Islet precursor cell (in vitro differentiated cells): ENCODE measurements at regions not wholly inside any gene's neighbourhood (a gene's known extent, or its start where the extent isn't known, plus 50 kb on each side); places are given as distances from the start of the nearest gene placed in this dataset.

ENCODE experiments used
- DNase-seq: peaks from one replicate; pipeline ENCODE4 v3.0.0-alpha.2; 2018

DNA sequence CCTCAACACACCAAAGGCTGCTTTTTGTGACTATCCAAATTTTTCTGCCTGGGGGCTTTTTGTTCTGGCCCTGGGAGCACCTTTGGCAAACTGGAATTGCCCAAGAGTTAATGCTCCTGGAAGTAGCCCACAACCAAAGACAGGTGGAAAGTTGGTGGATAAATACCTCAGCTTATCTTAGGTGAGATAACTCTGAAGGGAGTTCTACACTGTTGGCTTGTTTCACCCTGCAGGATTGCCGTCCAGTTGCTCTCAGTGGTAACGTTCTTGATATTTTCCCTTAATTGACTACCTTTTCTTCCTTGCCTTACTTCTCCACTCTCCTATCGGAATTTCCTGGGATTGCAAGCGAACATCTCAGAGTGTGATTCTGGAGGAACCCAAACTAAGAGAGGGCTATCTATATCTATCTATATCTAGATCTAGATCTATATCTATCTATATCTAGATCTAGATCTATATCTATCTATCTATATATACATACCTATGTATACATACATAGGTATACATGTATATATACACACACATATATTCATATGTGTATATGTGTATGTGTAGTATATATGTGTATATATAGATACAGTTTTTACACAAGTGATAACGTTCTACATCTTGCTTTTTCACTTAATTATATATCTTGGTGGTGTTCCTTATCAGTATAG lies 82.6 kb upstream of the DHX15 start:
- DNase-seq: no peak

DNA sequence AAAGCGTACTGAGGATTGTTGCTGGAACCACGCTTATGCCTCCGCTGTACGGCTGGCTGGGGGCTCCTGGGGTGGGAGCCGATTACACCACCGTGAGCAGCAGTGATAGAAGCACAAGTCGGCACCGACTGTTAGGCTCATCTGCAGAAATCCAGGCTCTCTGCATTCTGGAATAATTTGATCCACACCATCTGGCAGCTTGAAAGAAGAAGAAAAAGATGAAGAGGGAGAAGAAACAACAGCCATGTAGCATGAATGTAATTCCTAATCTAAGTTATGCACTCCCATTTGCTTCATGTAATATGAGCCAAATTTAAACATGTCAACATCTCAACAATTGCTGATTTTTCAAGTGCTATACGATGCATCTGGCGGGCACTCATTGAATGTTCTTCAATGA lies 84.6 kb upstream of the DHX15 start:
- DNase-seq: no peak

GRCh38 chr4:24669751-24670150 lies 85.4 kb upstream of the DHX15 start:
- DNase-seq: no peak

GRCh38 chr4:24671849-24672248 lies 87.5 kb upstream of the DHX15 start:
- DNase-seq: no peak

DNA sequence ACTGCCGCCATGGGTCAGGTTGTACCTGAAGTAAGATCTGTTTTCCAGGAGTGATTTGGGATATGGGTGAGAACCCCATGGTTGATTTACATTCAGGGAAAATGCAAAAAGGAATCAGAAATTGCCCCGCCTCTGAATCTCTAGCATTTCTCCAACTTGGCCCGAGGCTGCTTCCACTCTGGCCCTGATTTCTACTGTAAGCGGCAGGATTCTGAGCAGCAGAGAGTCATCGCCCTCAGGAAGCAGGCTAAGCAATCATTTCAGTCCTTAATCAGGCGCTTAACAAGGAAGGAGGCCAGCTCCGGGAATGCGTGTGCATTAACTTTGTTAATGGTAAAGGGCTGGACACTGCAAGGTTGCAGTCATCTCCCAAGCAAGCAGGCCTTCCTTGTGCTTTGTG lies 88.5 kb upstream of the DHX15 start:
- DNase-seq: no peak

DNA sequence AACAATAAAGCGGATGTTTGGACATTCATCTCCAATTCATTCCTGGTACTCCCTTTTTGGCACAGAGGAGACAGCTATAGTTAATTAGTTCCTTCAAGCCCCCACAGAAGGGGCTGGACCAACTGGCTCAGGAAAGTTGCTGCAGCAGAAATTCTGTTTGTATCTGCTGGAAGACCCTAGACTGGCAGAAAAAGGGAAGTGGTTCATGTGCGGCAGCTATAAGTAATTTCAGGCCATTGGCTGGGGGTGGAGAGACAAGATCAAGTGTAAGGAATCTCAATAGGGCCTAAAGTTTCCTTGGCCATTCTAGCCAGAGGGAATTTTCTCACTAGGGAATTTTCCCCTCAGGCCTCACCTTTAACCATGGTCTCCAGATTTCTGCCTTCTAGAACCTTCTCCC lies 89.9 kb upstream of the DHX15 start:
- no peak for DNase-seq

DNA sequence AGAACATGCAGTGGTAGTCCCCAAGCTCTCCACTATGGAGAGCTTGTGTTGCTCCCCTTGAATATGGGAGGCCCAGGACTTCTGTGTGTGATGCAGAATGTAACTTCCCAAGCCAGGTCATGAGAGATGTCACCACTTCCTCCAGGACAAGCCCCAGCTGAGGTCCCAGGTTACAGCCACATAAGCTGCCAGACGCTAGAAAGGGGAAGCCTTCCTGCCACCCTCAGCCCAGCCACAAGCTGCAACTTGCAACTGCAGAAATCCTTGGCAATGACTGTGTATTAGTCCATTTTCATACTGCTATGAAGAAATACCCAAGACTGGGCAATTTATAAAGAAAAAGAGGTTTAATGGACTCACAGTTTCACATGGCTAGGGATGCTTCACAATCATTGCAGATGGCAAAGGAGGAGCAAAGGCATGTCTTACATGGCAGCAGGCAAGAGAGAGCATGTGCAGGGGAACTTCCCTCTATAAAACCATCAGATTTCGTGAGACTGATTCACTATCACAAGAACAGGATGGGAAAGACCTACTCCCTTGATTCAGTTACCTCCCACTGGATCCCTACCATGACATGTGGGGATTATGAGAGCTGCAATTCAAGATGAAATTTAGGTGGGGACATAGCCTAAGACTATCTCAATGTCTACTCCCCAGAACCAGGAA lies 91.5 kb upstream of the DHX15 start:
- no peak for DNase-seq

GRCh38 chr4:24677909-24678308 lies 93.6 kb upstream of the DHX15 start:
- no peak for DNase-seq

- no peak for DNase-seq
Observed at GRCh38 chr4:24680746-24681448, 96.5 kb upstream of the DHX15 start.

DNA sequence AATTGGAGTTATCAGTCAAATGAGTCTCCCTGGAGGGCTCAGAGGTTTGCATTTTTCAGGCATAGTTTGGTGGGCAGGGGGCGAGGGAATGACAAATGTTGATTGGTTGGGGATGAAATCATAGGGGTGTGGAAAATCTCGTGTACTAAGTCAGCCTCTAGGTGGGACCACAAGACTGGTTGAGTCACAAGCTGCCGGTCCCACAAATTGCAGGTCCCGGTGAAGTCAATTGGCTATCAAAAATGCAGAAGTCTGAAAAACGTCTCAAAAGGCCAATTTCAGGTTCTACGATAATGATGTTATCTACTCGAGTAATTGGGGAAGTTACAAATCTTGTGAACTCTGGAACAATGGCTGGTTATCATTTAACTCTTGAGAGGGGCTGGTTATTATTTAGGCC lies 98.8 kb upstream of the DHX15 start:
- no peak for DNase-seq

- DNase-seq: no peak
Observed at GRCh38 chr4:24686866-24687692, 102.7 kb upstream of the DHX15 start.

GRCh38 chr4:24688453-24688852 lies 104.1 kb upstream of the DHX15 start:
- no peak for DNase-seq

- DNase-seq: no peak
Observed at GRCh38 chr4:24689212-24689611, 104.9 kb upstream of the DHX15 start.

- DNase-seq: no peak
Observed at GRCh38 chr4:24690436-24690835, 104.9 kb upstream of the SOD3 start.

DNA sequence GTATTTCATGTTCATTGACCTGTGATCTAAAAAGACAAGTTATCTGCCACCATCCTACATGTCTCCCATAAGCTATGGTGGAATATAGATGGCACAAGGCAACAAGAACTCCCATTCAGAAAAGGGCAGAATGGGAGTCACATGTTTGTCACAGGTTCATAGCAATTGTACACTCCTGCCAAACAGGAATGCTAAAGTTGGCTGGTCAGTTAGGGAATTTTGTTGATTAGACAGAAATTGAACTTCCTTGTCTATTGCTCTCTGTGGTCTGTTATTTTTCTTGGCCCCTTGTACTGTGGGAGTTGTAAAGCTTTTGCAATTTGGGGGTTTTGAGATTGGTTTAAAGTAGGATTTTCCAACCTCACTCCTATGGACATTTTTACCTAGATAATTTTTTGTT lies 101.7 kb upstream of the SOD3 start:
- DNase-seq: no peak

DNA sequence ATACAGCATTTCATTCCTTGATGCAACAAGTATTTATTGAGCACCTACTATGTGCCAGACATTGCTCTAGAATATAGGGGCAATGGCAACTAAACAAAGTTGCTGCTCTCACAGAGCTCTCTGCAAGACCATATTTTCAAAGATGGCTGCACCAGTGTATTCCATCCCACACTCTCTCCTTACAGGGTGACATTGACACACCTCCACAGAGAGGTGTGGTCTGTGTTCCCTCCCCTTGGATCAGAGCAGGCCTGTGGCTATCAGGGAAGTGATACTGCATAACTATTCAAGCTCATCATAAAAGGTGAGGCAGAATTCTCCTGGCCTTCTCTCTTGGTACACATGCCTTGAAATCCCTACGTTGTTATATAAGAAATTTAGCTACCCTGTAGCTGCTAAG lies 95.3 kb upstream of the SOD3 start:
- no peak for DNase-seq

DNA sequence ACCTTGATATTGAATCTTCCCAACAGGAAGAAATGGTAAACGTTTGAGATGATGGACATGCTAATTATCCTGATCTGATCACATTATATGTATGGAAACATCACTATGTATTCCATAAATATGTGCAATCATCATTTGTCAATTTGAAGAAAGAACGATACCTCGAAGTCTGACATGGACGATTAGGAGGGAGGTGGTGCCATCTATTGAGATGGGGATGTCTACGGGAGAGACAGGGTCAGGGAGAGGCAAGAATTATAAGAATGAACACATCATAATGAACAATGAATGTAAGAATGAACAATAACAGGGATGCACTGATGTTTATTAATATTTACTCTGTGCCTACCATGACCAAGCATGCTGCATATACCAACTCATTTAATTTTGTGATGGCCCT lies 93.7 kb upstream of the SOD3 start:
- no peak for DNase-seq

DNA sequence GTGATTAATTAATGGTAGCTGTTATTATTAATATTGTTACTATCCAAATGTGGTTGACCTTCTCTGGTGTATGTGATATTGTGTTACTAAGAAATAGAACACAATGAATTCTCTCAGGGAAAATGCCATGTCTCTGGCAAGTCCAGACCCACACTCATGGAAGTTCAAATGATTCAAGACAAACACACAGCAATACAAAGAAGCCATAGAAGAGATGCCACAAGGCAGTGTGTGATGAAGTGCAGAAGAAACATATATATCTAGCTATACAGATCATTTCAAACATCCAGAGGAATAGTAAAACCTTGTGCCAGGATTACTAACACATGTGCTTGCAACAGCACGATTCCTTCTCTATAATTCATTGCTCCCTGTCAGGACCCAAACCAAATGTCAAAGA lies 93.1 kb upstream of the SOD3 start:
- no peak for DNase-seq

DNA sequence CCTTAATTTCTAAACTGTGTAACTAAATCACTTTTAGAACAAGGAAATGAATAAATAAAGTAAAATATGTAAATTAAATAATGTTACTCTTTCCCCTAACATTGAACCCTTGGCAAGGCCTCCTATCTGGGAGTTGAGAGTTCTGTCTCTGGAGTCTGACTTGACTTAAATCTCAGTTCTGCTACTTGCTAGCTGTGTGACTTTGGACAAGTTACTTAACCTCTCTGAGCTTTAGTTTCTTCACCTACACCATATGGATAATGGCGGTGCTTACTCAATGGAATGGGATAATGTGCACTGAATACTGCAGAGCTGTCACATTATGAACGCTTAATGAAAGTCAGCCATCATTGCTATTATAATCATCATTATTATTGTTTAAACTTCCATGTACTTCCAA lies 92.1 kb upstream of the SOD3 start:
- no peak for DNase-seq

- no peak for DNase-seq
Observed at GRCh38 chr4:24704149-24704548, 91.2 kb upstream of the SOD3 start.

GRCh38 chr4:24705016-24705753 lies 90.2 kb upstream of the SOD3 start:
- DNase-seq: no peak

- DNase-seq: no peak
Observed at GRCh38 chr4:24713604-24714003, 81.8 kb upstream of the SOD3 start.

GRCh38 chr4:24719615-24720014 lies 75.8 kb upstream of the SOD3 start:
- DNase-seq: no peak
